Keratinocyte (primary cell): ENCODE measurements at regions not wholly inside any gene's neighbourhood (a gene's known extent, or its start where the extent isn't known, plus 50 kb on each side); places are given as distances from the start of the nearest gene placed in this dataset.

Source experiments
- DNase-seq: peaks from one replicate; pipeline ENCODE4 v3.0.0-alpha.2; 2011; ENCODE audit warnings: low read depth, missing footprints, low spot score
- FAIRE-seq: peaks from 2 replicates; lab custom pipeline; 2011; peaks lifted over from hg19 to GRCh38; lab: Jason Lieb, UNC
- H2AFZ ChIP-seq: 2 replicates; pipeline ENCODE4 v1.6.0; 2012; ENCODE audit warnings: low read length, control low read depth, inconsistent platforms; ENCODE audit not compliant: control insufficient read depth
- H3K27ac ChIP-seq: 2 replicates; pipeline ENCODE4 v1.5.1; 2011; ENCODE audit warnings: low read length; ENCODE audit not compliant: control insufficient read depth, insufficient read depth
- H3K27me3 ChIP-seq: 3 replicates; pipeline ENCODE4 v1.6.0; 2011; ENCODE audit warnings: low read length; ENCODE audit not compliant: control insufficient read depth, insufficient read depth; ENCODE audit errors: extremely low read depth
- H3K36me3 ChIP-seq, 2 experiments: 2 replicates in 1 of 2; 3 replicates in 1 of 2; pipeline ENCODE4 v1.5.1; 2011; ENCODE audit warnings: low read length in 2 of 2, mild to moderate bottlenecking in 1 of 2; ENCODE audit not compliant: control insufficient read depth in 2 of 2, insufficient read depth in 2 of 2; ENCODE audit errors: extremely low read depth in 1 of 2
- H3K4me1 ChIP-seq: 3 replicates; pipeline ENCODE4 v1.5.1; 2011; ENCODE audit warnings: low read length; ENCODE audit not compliant: control insufficient read depth, insufficient read depth; ENCODE audit errors: extremely low read depth
- H3K4me2 ChIP-seq: 3 replicates; pipeline ENCODE4 v1.6.0; 2011; ENCODE audit warnings: low read depth, low read length; ENCODE audit not compliant: control insufficient read depth, insufficient read depth; ENCODE audit errors: extremely low read depth
- H3K4me3 ChIP-seq, 3 experiments: fragments of 200-600 bp in 1 of 3; sonication (generic) in 1 of 3; 2 replicates in 2 of 3; 3 replicates in 1 of 3; pipeline ENCODE4 v1.5.1; 2011 to 2016; ENCODE audit warnings: low read length in 3 of 3, mild to moderate bottlenecking in 3 of 3, control low read depth in 2 of 3, inconsistent platforms in 1 of 3, low read depth in 1 of 3, mixed read lengths in 1 of 3, mixed run types in 1 of 3, moderate library complexity in 1 of 3; ENCODE audit not compliant: control insufficient read depth in 2 of 3, insufficient read depth in 2 of 3; ENCODE audit errors: extremely low read depth in 1 of 3
- H3K79me2 ChIP-seq: 2 replicates; pipeline ENCODE4 v1.6.0; 2012; ENCODE audit warnings: low read length; ENCODE audit not compliant: control insufficient read depth, insufficient read depth
- H3K9ac ChIP-seq: 3 replicates; pipeline ENCODE4 v1.6.0; 2011; ENCODE audit warnings: low read length; ENCODE audit not compliant: control insufficient read depth, insufficient read depth; ENCODE audit errors: extremely low read depth
- H3K9me1 ChIP-seq: 3 replicates; pipeline ENCODE4 v1.6.0; 2011; ENCODE audit warnings: low read length; ENCODE audit not compliant: control insufficient read depth, insufficient read depth; ENCODE audit errors: extremely low read depth
- H3K9me3 ChIP-seq: 2 replicates; pipeline ENCODE4 v1.5.1; 2012; ENCODE audit warnings: low read depth, low read length; ENCODE audit not compliant: control insufficient read depth
- H4K20me1 ChIP-seq: 3 replicates; pipeline ENCODE4 v1.6.0; 2011; ENCODE audit warnings: low read length; ENCODE audit not compliant: control insufficient read depth, insufficient read depth; ENCODE audit errors: extremely low read depth
- CTCF ChIP-seq, 3 experiments: IDR thresholded peaks in 1 of 3; conservative IDR thresholded peaks in 1 of 3; optimal IDR thresholded peaks in 1 of 3; 2 replicates in 2 of 3; 3 replicates in 1 of 3; pipeline versions ENCODE3 to v1.5.1; 2011; ENCODE audit warnings: low read length in 3 of 3, mild to moderate bottlenecking in 3 of 3, moderate library complexity in 2 of 3, control low read depth in 1 of 3, inconsistent platforms in 1 of 3; ENCODE audit not compliant: insufficient read depth in 2 of 3; ENCODE audit errors: extremely low read depth in 1 of 3
- EZH2 ChIP-seq: IDR thresholded peaks from one replicate; pipeline ENCODE4 v1.6.1; 2012; ENCODE audit warnings: inconsistent platforms, mild to moderate bottlenecking, low read length, moderate library complexity
- dilution Hi-C: fragments of 300-500 bp; cut with MboI; formaldehyde crosslinking; loops from one replicate; pipeline ENCODE4 v1.7.0; 2020; ENCODE audit warnings: low sequenced_read_pairs; ENCODE audit not compliant: extremely low pct_ligation_motif_present

- no peaks in the 10 kb centered on the region for H3K36me3 ChIP-seq
- TF ChIP-seq EZH2: no peak
- H3K4me3 ChIP-seq: no peak overlapping the region
- H3K27ac ChIP-seq: no peak overlapping the region
- H3K4me2 ChIP-seq: no peak overlapping the region
- no peak overlapping the region for H2AFZ ChIP-seq
- H3K79me2 ChIP-seq: no peaks in the 10 kb centered on the region
- H3K9me1 ChIP-seq: no peaks in the 10 kb centered on the region
- FAIRE-seq: no peak
- H3K27me3 ChIP-seq: no peaks in the 10 kb centered on the region
- H3K4me1 ChIP-seq: no peaks in the 10 kb centered on the region
- H3K9me3 ChIP-seq: no peaks in the 10 kb centered on the region
- no peak overlapping the region for H3K9ac ChIP-seq
- H4K20me1 ChIP-seq: no peaks in the 10 kb centered on the region
- DNase-seq: no peak
- dilution Hi-C loops: no loop called here
These were observed 560.5 kb upstream of the MIR17HG start for GRCh38 chr13:90787007-90787406.

GRCh38 chr13:90792335-90792734 lies 555.2 kb upstream of the MIR17HG start:
- Histone ChIP-seq H3K9ac (no peak overlapping the region), H2AFZ (no peak overlapping the region), H3K4me2 (no peak overlapping the region), H3K4me3 (no peak overlapping the region), H3K27me3 (no peaks in the 10 kb centered on the region), H3K36me3 (no peaks in the 10 kb centered on the region), H4K20me1 (no peaks in the 10 kb centered on the region), H3K27ac (no peak overlapping the region), H3K4me1 (no peaks in the 10 kb centered on the region), H3K9me3 (no peaks in the 10 kb centered on the region), H3K79me2 (no peaks in the 10 kb centered on the region), H3K9me1 (no peaks in the 10 kb centered on the region)
- dilution Hi-C loops: no loop called here
- DNase-seq: no peak
- no peak for FAIRE-seq
- no peak for TF ChIP-seq CTCF (optimal IDR thresholded peaks at IDR 0.05 in 1 of 3, IDR thresholded peaks at IDR 0.05 in 1 of 3, conservative IDR thresholded peaks at IDR 0.05 in 1 of 3; ENCODE audit: extremely low read depth in 1 of 3, insufficient read depth in 2 of 3, low read length in 3 of 3)
- no peak for TF ChIP-seq EZH2

- Histone ChIP-seq H3K4me2 (no peak overlapping the region), H3K4me1 (no peaks in the 10 kb centered on the region), H3K27ac (no peak overlapping the region), H3K27me3 (no peaks in the 10 kb centered on the region), H4K20me1 (no peaks in the 10 kb centered on the region), H3K36me3 (no peaks in the 10 kb centered on the region), H3K79me2 (no peaks in the 10 kb centered on the region), H3K9ac (no peak overlapping the region), H3K9me1 (no peaks in the 10 kb centered on the region), H3K9me3 (no peaks in the 10 kb centered on the region), H3K4me3 (no peak overlapping the region), H2AFZ (no peak overlapping the region)
- no peak for FAIRE-seq
- no peak for DNase-seq
- dilution Hi-C loops: no loop called here
- TF ChIP-seq EZH2 (no peak), CTCF (optimal IDR thresholded peaks at IDR 0.05 in 1 of 3, IDR thresholded peaks at IDR 0.05 in 1 of 3, conservative IDR thresholded peaks at IDR 0.05 in 1 of 3; ENCODE audit: extremely low read depth in 1 of 3, insufficient read depth in 2 of 3, low read length in 3 of 3) (no peak)
These were observed 554.1 kb upstream of the MIR17HG start for GRCh38 chr13:90793261-90793820.
